ENCODE measurements at regions not wholly inside any gene's neighbourhood (a gene's known extent, or its start where the extent isn't known, plus 50 kb on each side); places are given as distances from the start of the nearest gene placed in this dataset.

DNA sequence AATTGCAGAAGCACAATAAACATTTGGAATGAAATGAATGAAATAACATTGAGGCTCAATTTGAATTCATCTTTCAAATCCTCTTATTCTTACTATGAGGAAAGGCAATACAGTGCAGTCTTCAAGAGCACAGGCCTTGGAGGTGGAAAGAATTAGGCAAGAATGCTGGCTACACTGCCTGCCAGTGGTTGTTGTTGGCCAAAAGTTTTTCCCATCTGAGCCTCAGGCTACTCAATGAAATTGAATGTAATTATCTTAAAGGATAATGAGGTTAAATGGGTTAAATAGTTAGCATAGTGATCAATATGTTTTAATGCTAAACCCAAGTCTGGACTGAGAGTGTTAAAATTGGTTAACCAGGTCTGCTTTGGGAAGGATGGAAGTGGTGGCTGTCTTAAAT lies 140.9 kb downstream of the MBL2 start:
- no peak overlapping the region for H3K9ac ChIP-seq (ENCODE audit: low read length)
- H3K27ac ChIP-seq (ENCODE audit: low read depth, low read length): no peak overlapping the region
- H3K27me3 ChIP-seq (ENCODE audit: control insufficient read depth, insufficient read depth, low read length): no peaks in the 10 kb centered on the region
- peaks cover 3% of the 10 kb centered on the region; the same call in 1 of the 2 replicates for H3K4me1 ChIP-seq (ENCODE audit: control insufficient read depth, insufficient read depth, low read length)
- no peaks in the 10 kb centered on the region for H3K9me3 ChIP-seq (ENCODE audit: control insufficient read depth, insufficient read depth, low read depth, low read length)
- no peaks in the 10 kb centered on the region for H3K36me3 ChIP-seq (ENCODE audit: control insufficient read depth, insufficient read depth, low read length)
- no peak overlapping the region for H3K4me3 ChIP-seq (ENCODE audit: low read depth, low read length)

DNA sequence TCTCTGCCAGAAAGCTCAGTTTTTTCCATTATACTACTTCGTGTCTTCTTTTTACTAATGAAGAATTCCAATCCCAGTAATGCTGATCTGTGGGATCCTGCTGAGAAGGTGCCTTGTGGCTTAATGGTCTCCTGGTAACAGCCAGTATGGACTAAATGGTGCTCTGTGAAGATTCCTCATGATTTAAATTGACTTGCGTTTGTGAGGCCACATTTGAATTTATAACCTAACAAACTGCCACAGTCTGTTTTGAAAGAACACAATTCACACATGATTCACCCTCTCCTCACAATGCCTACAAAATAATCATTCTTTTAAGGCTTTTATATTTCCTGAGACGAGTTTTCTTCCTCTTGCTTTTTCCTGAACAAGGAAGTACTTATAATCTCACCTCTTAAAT lies 140.0 kb downstream of the MBL2 start:
- H3K4me3 ChIP-seq (ENCODE audit: low read depth, low read length): no peak overlapping the region
- no peak overlapping the region for H3K27ac ChIP-seq (ENCODE audit: low read depth, low read length)
- H3K9ac ChIP-seq (ENCODE audit: low read length): no peak overlapping the region

DNA sequence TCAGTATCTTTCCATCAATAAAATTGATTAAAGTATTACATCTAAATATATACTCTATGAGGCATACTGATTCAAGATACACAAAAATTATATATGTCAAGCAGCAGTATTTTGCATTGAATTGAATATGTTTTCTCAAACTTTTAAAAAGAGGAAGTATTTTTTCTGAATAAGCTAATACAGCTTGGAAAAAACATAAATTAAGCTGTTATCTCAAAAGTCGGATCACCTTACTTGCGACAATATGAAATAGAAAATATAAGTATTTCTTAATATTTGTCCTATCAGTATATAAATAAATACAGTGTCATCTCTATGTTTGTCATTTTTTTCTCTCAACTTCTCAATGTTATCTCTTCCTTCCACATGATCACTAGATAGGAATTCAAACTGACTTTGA lies 139.3 kb downstream of the MBL2 start:
- H3K9me3 ChIP-seq (ENCODE audit: control insufficient read depth, insufficient read depth, low read depth, low read length): no peaks in the 10 kb centered on the region
- H3K36me3 ChIP-seq (ENCODE audit: control insufficient read depth, insufficient read depth, low read length): no peaks in the 10 kb centered on the region
- peaks cover 3% of the 10 kb centered on the region; the same call in 1 of the 2 replicates for H3K4me1 ChIP-seq (ENCODE audit: control insufficient read depth, insufficient read depth, low read length)
- H3K4me3 ChIP-seq (ENCODE audit: low read depth, low read length): no peak overlapping the region
- no peak overlapping the region for H3K9ac ChIP-seq (ENCODE audit: low read length)
- no peaks in the 10 kb centered on the region for H3K27me3 ChIP-seq (ENCODE audit: control insufficient read depth, insufficient read depth, low read length)
- no peak overlapping the region for H3K27ac ChIP-seq (ENCODE audit: low read depth, low read length)

More for the DNA sequence above, 140.0 kb downstream of the MBL2 start:
- Histone ChIP-seq H3K27me3 (ENCODE audit: control insufficient read depth, insufficient read depth, low read length) (no peaks in the 10 kb centered on the region), H3K4me1 (ENCODE audit: control insufficient read depth, insufficient read depth, low read length) (peaks cover 3% of the 10 kb centered on the region; the same call in 1 of the 2 replicates), H3K36me3 (ENCODE audit: control insufficient read depth, insufficient read depth, low read length) (no peaks in the 10 kb centered on the region), H3K9me3 (ENCODE audit: control insufficient read depth, insufficient read depth, low read depth, low read length) (no peaks in the 10 kb centered on the region)

DNA sequence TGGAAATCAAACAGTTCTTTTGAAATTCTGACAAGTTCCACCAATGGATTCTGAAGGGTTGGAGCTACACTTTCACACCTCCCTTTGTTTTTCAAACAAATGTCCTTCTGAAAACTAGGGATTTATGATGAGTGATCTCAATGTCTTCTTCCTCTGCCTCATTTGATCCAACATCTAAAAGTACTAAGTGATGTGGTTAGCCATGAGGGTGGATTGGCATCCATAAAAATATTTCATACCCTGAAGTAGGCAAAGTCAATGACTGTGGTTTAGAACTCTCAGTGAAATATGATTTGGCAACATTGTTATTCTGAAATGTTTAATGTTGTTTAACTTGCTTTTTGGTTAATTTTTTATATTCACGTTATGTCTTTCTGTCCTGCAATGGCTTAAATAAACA lies 136.9 kb downstream of the MBL2 start:
- Histone ChIP-seq H3K9ac (ENCODE audit: low read length) (no peak overlapping the region), H3K4me1 (ENCODE audit: control insufficient read depth, insufficient read depth, low read length) (peaks cover 3% of the 10 kb centered on the region; the same call in 1 of the 2 replicates), H3K4me3 (ENCODE audit: low read depth, low read length) (no peak overlapping the region), H3K27me3 (ENCODE audit: control insufficient read depth, insufficient read depth, low read length) (no peaks in the 10 kb centered on the region), H3K36me3 (ENCODE audit: control insufficient read depth, insufficient read depth, low read length) (no peaks in the 10 kb centered on the region), H3K9me3 (ENCODE audit: control insufficient read depth, insufficient read depth, low read depth, low read length) (no peaks in the 10 kb centered on the region), H3K27ac (ENCODE audit: low read depth, low read length) (no peak overlapping the region)

DNA sequence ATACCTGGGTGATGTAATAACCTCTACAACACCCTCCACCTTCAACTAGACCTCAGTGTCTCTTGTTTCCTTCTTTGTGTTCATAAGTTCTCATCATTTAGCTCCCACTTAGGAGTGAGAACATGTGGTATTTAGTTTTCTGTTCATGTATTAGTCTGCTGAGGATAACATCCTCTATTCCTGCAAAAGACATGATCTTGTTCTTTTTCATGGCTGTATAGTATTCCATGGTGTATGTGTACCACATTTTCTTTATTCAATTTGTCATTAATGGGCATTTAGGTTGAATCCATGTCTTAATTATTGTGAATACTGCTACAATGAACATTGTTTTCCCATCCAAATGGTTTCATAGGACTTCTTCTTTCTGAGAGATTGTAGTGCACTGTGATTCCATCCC lies 135.7 kb downstream of the MBL2 start:
- no peaks in the 10 kb centered on the region; the same call in 1 of the 2 replicates for H3K4me1 ChIP-seq (ENCODE audit: control insufficient read depth, insufficient read depth, low read length)
- H3K9ac ChIP-seq (ENCODE audit: low read length): no peak overlapping the region
- no peaks in the 10 kb centered on the region for H3K36me3 ChIP-seq (ENCODE audit: control insufficient read depth, insufficient read depth, low read length)
- no peak overlapping the region for H3K4me3 ChIP-seq (ENCODE audit: low read depth, low read length)
- no peak overlapping the region for H3K27ac ChIP-seq (ENCODE audit: low read depth, low read length)
- no peaks in the 10 kb centered on the region for H3K27me3 ChIP-seq (ENCODE audit: control insufficient read depth, insufficient read depth, low read length)
- no peaks in the 10 kb centered on the region for H3K9me3 ChIP-seq (ENCODE audit: control insufficient read depth, insufficient read depth, low read depth, low read length)

DNA sequence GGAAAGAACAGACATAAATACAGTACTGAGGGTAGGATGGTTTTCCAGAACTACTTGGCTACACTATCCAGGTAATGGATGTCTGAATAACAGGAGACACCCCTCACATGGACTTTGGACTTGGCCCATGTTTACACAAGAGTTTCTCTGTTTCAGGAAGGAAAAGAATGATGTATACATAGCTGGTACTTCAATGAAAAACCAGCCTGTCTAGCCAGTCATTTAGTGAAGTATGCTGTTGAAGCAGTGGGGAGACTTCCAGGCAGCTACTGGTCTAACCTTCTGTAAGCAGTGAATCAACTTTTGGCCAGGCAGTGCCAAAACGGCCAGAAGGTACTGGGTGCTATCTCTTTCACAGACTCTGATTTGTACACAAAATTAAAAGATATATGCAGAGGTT lies 135.0 kb downstream of the MBL2 start:
- no peak overlapping the region for H3K27ac ChIP-seq (ENCODE audit: low read depth, low read length)
- no peaks in the 10 kb centered on the region; the same call in 1 of the 2 replicates for H3K4me1 ChIP-seq (ENCODE audit: control insufficient read depth, insufficient read depth, low read length)
- no peak overlapping the region for H3K4me3 ChIP-seq (ENCODE audit: low read depth, low read length)
- H3K9me3 ChIP-seq (ENCODE audit: control insufficient read depth, insufficient read depth, low read depth, low read length): no peaks in the 10 kb centered on the region
- no peaks in the 10 kb centered on the region for H3K27me3 ChIP-seq (ENCODE audit: control insufficient read depth, insufficient read depth, low read length)
- H3K36me3 ChIP-seq (ENCODE audit: control insufficient read depth, insufficient read depth, low read length): no peaks in the 10 kb centered on the region
- H3K9ac ChIP-seq (ENCODE audit: low read length): no peak overlapping the region

DNA sequence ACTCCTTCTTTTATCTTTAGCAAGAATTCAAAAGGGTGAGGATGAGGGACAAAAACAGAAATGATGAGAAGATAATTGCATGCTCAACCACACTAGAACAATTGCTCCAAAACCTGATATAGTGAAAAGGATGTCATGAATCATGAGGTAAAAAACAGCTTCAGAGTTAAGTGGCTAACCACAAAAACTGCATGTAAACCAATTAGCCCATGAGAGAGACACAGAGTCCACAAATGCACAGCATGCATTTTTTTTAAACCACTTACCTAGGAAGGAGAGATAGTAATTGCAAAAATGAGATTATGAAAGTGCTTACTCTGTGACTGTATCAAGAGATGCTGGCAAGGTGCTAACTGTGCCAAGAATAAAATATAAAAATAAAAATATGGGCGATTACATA lies 132.9 kb downstream of the MBL2 start:
- H3K9me3 ChIP-seq (ENCODE audit: control insufficient read depth, insufficient read depth, low read depth, low read length): no peaks in the 10 kb centered on the region
- no peak overlapping the region for H3K27ac ChIP-seq (ENCODE audit: low read depth, low read length)
- no peak overlapping the region for H3K4me3 ChIP-seq (ENCODE audit: low read depth, low read length)
- no peaks in the 10 kb centered on the region for H3K4me1 ChIP-seq (ENCODE audit: control insufficient read depth, insufficient read depth, low read length)
- H3K27me3 ChIP-seq (ENCODE audit: control insufficient read depth, insufficient read depth, low read length): no peaks in the 10 kb centered on the region
- H3K36me3 ChIP-seq (ENCODE audit: control insufficient read depth, insufficient read depth, low read length): no peaks in the 10 kb centered on the region
- no peak overlapping the region for H3K9ac ChIP-seq (ENCODE audit: low read length)

DNA sequence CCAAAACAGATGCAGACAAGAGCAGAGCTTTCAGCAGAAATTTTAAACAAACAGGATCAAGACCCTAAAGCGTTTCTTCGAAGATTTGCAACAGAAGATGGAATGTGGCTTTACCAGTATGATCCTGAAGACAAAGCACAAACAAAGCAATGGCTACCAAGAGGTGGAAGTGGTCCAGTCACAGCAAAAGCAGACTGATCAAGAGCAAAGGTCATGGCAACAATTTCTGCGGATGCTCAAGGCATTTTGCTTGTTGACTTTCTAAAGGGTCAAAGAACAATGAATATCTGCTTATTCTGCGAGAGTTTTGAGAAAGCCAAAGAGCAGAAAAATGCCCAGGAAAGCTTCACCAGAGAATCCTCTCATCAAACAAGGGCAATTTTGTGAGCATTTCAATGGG lies 130.4 kb downstream of the MBL2 start:
- Histone ChIP-seq H3K9me3 (ENCODE audit: control insufficient read depth, insufficient read depth, low read depth, low read length) (no peaks in the 10 kb centered on the region), H3K4me1 (ENCODE audit: control insufficient read depth, insufficient read depth, low read length) (no peaks in the 10 kb centered on the region; the same call in 1 of the 2 replicates), H3K27ac (ENCODE audit: low read depth, low read length) (no peak overlapping the region), H3K36me3 (ENCODE audit: control insufficient read depth, insufficient read depth, low read length) (no peaks in the 10 kb centered on the region), H3K9ac (ENCODE audit: low read length) (no peak overlapping the region), H3K27me3 (ENCODE audit: control insufficient read depth, insufficient read depth, low read length) (no peaks in the 10 kb centered on the region), H3K4me3 (ENCODE audit: low read depth, low read length) (no peak overlapping the region)

DNA sequence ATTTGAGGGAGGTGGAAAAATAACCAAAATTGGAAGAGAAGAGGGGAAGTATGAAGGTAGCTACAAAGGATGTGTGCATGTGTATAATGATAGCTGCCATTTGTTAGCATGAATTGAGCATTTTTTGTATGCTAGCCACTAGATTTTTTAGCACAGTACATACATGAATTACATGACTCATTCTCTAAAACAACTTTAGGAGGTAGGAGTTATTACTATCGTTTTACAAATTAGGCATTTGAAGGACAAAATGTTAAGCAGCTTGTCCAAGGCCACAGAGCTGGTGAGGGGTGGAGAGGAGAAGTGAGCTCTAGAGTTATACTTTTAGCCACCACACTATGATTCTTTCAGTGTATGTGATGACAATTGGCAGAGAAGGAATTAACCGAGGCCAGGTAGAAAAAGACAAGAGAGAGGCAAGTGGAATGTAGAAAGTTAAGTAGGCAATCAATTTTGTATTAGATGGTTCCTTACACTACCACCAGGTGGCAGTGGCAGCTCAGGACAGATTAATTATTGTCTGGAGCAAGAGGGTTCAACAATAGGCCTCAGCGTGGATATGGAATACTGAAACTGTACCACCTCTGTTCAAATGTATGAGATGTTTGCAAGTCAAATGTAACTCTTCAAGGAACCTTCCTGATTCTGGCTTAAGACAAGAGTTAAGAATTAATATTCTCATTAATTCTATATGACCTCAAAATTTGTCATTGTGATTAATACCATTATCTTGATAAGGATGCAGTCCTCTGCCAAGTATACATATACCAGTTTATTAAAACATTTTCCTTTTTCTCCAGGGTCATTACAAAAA lies 128.0 kb downstream of the MBL2 start:
- Histone ChIP-seq H3K36me3 (ENCODE audit: control insufficient read depth, insufficient read depth, low read length) (no peaks in the 10 kb centered on the region), H3K9me3 (ENCODE audit: control insufficient read depth, insufficient read depth, low read depth, low read length) (no peaks in the 10 kb centered on the region), H3K4me3 (ENCODE audit: low read depth, low read length) (no peak overlapping the region), H3K4me1 (ENCODE audit: control insufficient read depth, insufficient read depth, low read length) (no peaks in the 10 kb centered on the region; the same call in 1 of the 2 replicates), H3K27ac (ENCODE audit: low read depth, low read length) (no peak overlapping the region), H3K9ac (ENCODE audit: low read length) (no peak overlapping the region), H3K27me3 (ENCODE audit: control insufficient read depth, insufficient read depth, low read length) (no peaks in the 10 kb centered on the region)

DNA sequence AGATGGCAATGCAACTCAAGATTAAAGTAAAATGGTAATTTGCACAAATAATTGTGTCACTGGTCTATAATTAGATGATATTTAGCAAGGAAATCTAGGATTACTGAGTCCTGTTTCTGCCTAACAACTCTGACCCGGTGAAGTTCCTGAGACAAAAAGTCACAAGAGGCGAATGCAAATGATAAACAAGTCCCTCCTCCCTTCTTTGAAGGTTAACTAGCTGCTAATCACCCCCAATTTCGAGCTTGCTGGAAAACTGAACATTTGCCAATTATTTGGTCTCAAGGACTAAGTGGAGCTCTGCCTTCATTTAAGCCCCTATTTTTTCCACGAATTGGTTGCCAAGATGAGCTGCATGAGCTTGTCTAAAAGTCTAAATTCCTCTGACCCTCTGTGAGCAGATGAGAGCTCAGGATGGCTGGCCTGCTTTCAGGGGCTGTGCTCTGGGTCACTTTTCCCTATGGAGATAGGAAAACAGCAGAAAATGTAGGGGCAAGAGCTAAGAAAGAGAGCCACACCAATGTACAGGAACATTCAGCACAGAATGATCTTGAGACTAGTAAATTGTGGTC lies 127.3 kb downstream of the MBL2 start:
- H3K27me3 ChIP-seq (ENCODE audit: control insufficient read depth, insufficient read depth, low read length): no peaks in the 10 kb centered on the region
- H3K9me3 ChIP-seq (ENCODE audit: control insufficient read depth, insufficient read depth, low read depth, low read length): no peaks in the 10 kb centered on the region
- H3K4me1 ChIP-seq (ENCODE audit: control insufficient read depth, insufficient read depth, low read length): no peaks in the 10 kb centered on the region; the same call in 1 of the 2 replicates
- H3K27ac ChIP-seq (ENCODE audit: low read depth, low read length): no peak overlapping the region
- H3K4me3 ChIP-seq (ENCODE audit: low read depth, low read length): no peak overlapping the region
- no peaks in the 10 kb centered on the region for H3K36me3 ChIP-seq (ENCODE audit: control insufficient read depth, insufficient read depth, low read length)
- no peak overlapping the region for H3K9ac ChIP-seq (ENCODE audit: low read length)

DNA sequence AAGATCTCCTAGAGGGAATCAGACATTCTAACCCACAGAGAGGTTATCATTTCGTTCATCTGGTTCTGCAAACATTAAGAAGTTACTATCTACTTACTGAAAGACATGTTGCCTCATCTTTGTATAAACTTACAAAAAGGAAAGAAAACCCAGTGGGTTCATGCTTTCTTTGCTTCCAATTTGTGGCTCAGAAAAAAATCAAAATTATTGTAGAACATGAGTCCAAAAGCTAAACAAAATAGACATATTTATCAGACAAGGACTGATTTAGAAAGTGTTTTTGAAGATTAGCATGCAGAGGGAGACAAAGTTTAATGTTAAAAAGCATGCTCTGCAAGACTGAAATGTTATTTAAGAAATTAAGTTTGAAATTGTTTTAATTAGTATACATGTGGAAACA lies 123.1 kb downstream of the MBL2 start:
- Histone ChIP-seq H3K4me3 (ENCODE audit: low read depth, low read length) (no peak overlapping the region), H3K9me3 (ENCODE audit: control insufficient read depth, insufficient read depth, low read depth, low read length) (no peaks in the 10 kb centered on the region), H3K4me1 (ENCODE audit: control insufficient read depth, insufficient read depth, low read length) (no peaks in the 10 kb centered on the region; the same call in 1 of the 2 replicates), H3K27ac (ENCODE audit: low read depth, low read length) (no peak overlapping the region), H3K9ac (ENCODE audit: low read length) (no peak overlapping the region), H3K27me3 (ENCODE audit: control insufficient read depth, insufficient read depth, low read length) (no peaks in the 10 kb centered on the region), H3K36me3 (ENCODE audit: control insufficient read depth, insufficient read depth, low read length) (no peaks in the 10 kb centered on the region)

All from HUES6 (cell line).